ENCODE measurements at regions not wholly inside any gene's neighbourhood (a gene's known extent, or its start where the extent isn't known, plus 50 kb on each side); places are given as distances from the start of the nearest gene placed in this dataset.

- peak in 1 of 2 experiments; percentile 43 for DNase-seq (ENCODE audit: low spot score in 2 of 2)
- Histone ChIP-seq H3K36me3 (replicated peaks) (no peaks in the 10 kb centered on the region), H3K27me3 (ENCODE audit: low read depth) (no peaks in the 10 kb centered on the region), H3K4me1 (peaks cover 3% of the 10 kb centered on the region; the same call in 1 of the 2 replicates), H3K9me3 (no peaks in the 10 kb centered on the region), H3K4me3 (no peak overlapping the region)
- in situ Hi-C loops (cut with MboI; ENCODE audit: low sequenced_read_pairs): no loop called here
These were observed 159.7 kb downstream of the PTGER3 start for GRCh38 chr1:70887936-70888335.

- in situ Hi-C loops (cut with MboI; ENCODE audit: low sequenced_read_pairs): no loop called here
- no peaks in the 10 kb centered on the region for H3K27me3 ChIP-seq (ENCODE audit: low read depth)
- no peaks in the 10 kb centered on the region for H3K36me3 ChIP-seq (replicated peaks)
- H3K4me3 ChIP-seq: no peak overlapping the region
- H3K4me1 ChIP-seq: peaks cover 3% of the 10 kb centered on the region; the same call in 1 of the 2 replicates
- no peak for DNase-seq (ENCODE audit: low spot score in 2 of 2)
- no peaks in the 10 kb centered on the region for H3K9me3 ChIP-seq
These were observed 158.9 kb downstream of the PTGER3 start for GRCh38 chr1:70888722-70889121.

GRCh38 chr1:70890408-70890807 is 157.2 kb downstream of the PTGER3 start:
- Histone ChIP-seq H3K4me3 (no peak overlapping the region), H3K9me3 (no peaks in the 10 kb centered on the region), H3K27me3 (ENCODE audit: low read depth) (no peaks in the 10 kb centered on the region), H3K4me1 (peaks cover 3% of the 10 kb centered on the region; the same call in 1 of the 2 replicates), H3K36me3 (replicated peaks) (no peaks in the 10 kb centered on the region)
- no peak for DNase-seq (ENCODE audit: low spot score in 2 of 2)
- in situ Hi-C loops (cut with MboI; ENCODE audit: low sequenced_read_pairs): no loop called here

GRCh38 chr1:70891051-70891843 is 156.4 kb downstream of the PTGER3 start:
- H3K4me1 ChIP-seq: peaks cover 3% of the 10 kb centered on the region; the same call in 1 of the 2 replicates
- H3K4me3 ChIP-seq: no peak overlapping the region
- no peaks in the 10 kb centered on the region for H3K9me3 ChIP-seq
- no peak for DNase-seq (ENCODE audit: low spot score in 2 of 2)
- in situ Hi-C loops (cut with MboI; ENCODE audit: low sequenced_read_pairs): no loop called here
- H3K36me3 ChIP-seq (replicated peaks): no peaks in the 10 kb centered on the region
- no peaks in the 10 kb centered on the region for H3K27me3 ChIP-seq (ENCODE audit: low read depth)

- Histone ChIP-seq H3K4me1 (peaks cover 3% of the 10 kb centered on the region; the same call in 1 of the 2 replicates), H3K27me3 (ENCODE audit: low read depth) (no peaks in the 10 kb centered on the region), H3K9me3 (no peaks in the 10 kb centered on the region), H3K36me3 (replicated peaks) (no peaks in the 10 kb centered on the region), H3K4me3 (no peak overlapping the region)
- in situ Hi-C loops (cut with MboI; ENCODE audit: low sequenced_read_pairs): no loop called here
- no peak for DNase-seq (ENCODE audit: low spot score in 2 of 2)
These were observed 155.5 kb downstream of the PTGER3 start for GRCh38 chr1:70892140-70892539.

- H3K9me3 ChIP-seq: no peaks in the 10 kb centered on the region
- H3K27me3 ChIP-seq (ENCODE audit: low read depth): no peaks in the 10 kb centered on the region
- no peak for DNase-seq (ENCODE audit: low spot score in 2 of 2)
- in situ Hi-C loops (cut with MboI; ENCODE audit: low sequenced_read_pairs): no loop called here
- H3K36me3 ChIP-seq (replicated peaks): no peaks in the 10 kb centered on the region
- no peaks in the 10 kb centered on the region; the same call in 1 of the 2 replicates for H3K4me1 ChIP-seq
- H3K4me3 ChIP-seq: no peak overlapping the region
These were observed 154.7 kb downstream of the PTGER3 start for GRCh38 chr1:70892930-70893329.

- no peaks in the 10 kb centered on the region for H3K9me3 ChIP-seq
- DNase-seq (ENCODE audit: low spot score in 2 of 2): no peak
- H3K4me3 ChIP-seq: no peak overlapping the region
- H3K36me3 ChIP-seq (replicated peaks): no peaks in the 10 kb centered on the region
- H3K27me3 ChIP-seq (ENCODE audit: low read depth): no peaks in the 10 kb centered on the region
- no peaks in the 10 kb centered on the region; the same call in 1 of the 2 replicates for H3K4me1 ChIP-seq
- in situ Hi-C loops (cut with MboI; ENCODE audit: low sequenced_read_pairs): no loop called here
These were observed 154.2 kb downstream of the PTGER3 start for GRCh38 chr1:70893381-70893780.

- H3K4me3 ChIP-seq: no peak overlapping the region
- H3K9me3 ChIP-seq: no peaks in the 10 kb centered on the region
- in situ Hi-C loops (cut with MboI; ENCODE audit: low sequenced_read_pairs): no loop called here
- H3K36me3 ChIP-seq (replicated peaks): no peaks in the 10 kb centered on the region
- no peaks in the 10 kb centered on the region; the same call in 1 of the 2 replicates for H3K4me1 ChIP-seq
- no peak for DNase-seq (ENCODE audit: low spot score in 2 of 2)
- no peaks in the 10 kb centered on the region for H3K27me3 ChIP-seq (ENCODE audit: low read depth)
These were observed 152.1 kb downstream of the PTGER3 start for GRCh38 chr1:70895531-70895930.

GRCh38 chr1:70896224-70896623 is 151.4 kb downstream of the PTGER3 start:
- peak in 1 of 2 experiments; percentile 47 for DNase-seq (ENCODE audit: low spot score in 2 of 2)
- no peaks in the 10 kb centered on the region; the same call in 1 of the 2 replicates for H3K4me1 ChIP-seq
- H3K9me3 ChIP-seq: no peaks in the 10 kb centered on the region
- no peak overlapping the region for H3K4me3 ChIP-seq
- H3K36me3 ChIP-seq (replicated peaks): no peaks in the 10 kb centered on the region
- in situ Hi-C loops (cut with MboI; ENCODE audit: low sequenced_read_pairs): no loop called here
- no peaks in the 10 kb centered on the region for H3K27me3 ChIP-seq (ENCODE audit: low read depth)

- no peak for DNase-seq (ENCODE audit: low spot score in 2 of 2)
- no peaks in the 10 kb centered on the region for H3K27me3 ChIP-seq (ENCODE audit: low read depth)
- in situ Hi-C loops (cut with MboI; ENCODE audit: low sequenced_read_pairs): no loop called here
- no peak overlapping the region for H3K4me3 ChIP-seq
- H3K9me3 ChIP-seq: no peaks in the 10 kb centered on the region
- no peaks in the 10 kb centered on the region for H3K36me3 ChIP-seq (replicated peaks)
- H3K4me1 ChIP-seq: no peaks in the 10 kb centered on the region; the same call in 1 of the 2 replicates
These were observed 150.3 kb downstream of the PTGER3 start for GRCh38 chr1:70897273-70897672.

- Histone ChIP-seq H3K9me3 (no peaks in the 10 kb centered on the region), H3K4me1 (no peaks in the 10 kb centered on the region; the same call in 1 of the 2 replicates), H3K4me3 (no peak overlapping the region), H3K36me3 (replicated peaks) (no peaks in the 10 kb centered on the region), H3K27me3 (ENCODE audit: low read depth) (no peaks in the 10 kb centered on the region)
- DNase-seq (ENCODE audit: low spot score in 2 of 2): no peak
- in situ Hi-C loops (cut with MboI; ENCODE audit: low sequenced_read_pairs): no loop called here
These were observed 147.9 kb downstream of the PTGER3 start for GRCh38 chr1:70899735-70900134.

GRCh38 chr1:70902211-70902610 is 145.4 kb downstream of the PTGER3 start:
- Histone ChIP-seq H3K4me3 (no peak overlapping the region), H3K27me3 (ENCODE audit: low read depth) (no peaks in the 10 kb centered on the region), H3K4me1 (no peaks in the 10 kb centered on the region), H3K36me3 (replicated peaks) (no peaks in the 10 kb centered on the region), H3K9me3 (no peaks in the 10 kb centered on the region)
- DNase-seq (ENCODE audit: low spot score in 2 of 2): no peak
- in situ Hi-C loops (cut with MboI; ENCODE audit: low sequenced_read_pairs): no loop called here

- H3K9me3 ChIP-seq: no peaks in the 10 kb centered on the region
- DNase-seq (ENCODE audit: low spot score in 2 of 2): no peak
- H3K4me3 ChIP-seq: no peak overlapping the region
- in situ Hi-C loops (cut with MboI; ENCODE audit: low sequenced_read_pairs): no loop called here
- no peaks in the 10 kb centered on the region for H3K4me1 ChIP-seq
- H3K36me3 ChIP-seq (replicated peaks): no peaks in the 10 kb centered on the region
- no peaks in the 10 kb centered on the region for H3K27me3 ChIP-seq (ENCODE audit: low read depth)
These were observed 140.8 kb downstream of the PTGER3 start for GRCh38 chr1:70906800-70907199.

GRCh38 chr1:70907563-70908310 is 139.9 kb downstream of the PTGER3 start:
- no peak for DNase-seq (ENCODE audit: low spot score in 2 of 2)
- Histone ChIP-seq H3K9me3 (no peaks in the 10 kb centered on the region), H3K36me3 (replicated peaks) (no peaks in the 10 kb centered on the region), H3K4me3 (no peak overlapping the region), H3K27me3 (ENCODE audit: low read depth) (no peaks in the 10 kb centered on the region), H3K4me1 (no peaks in the 10 kb centered on the region)
- in situ Hi-C loops (cut with MboI; ENCODE audit: low sequenced_read_pairs): no loop called here

Measured in HAP-1 (cell line).